Nephron (organoid): ENCODE measurements at regions not wholly inside any gene's neighbourhood (a gene's known extent, or its start where the extent isn't known, plus 50 kb on each side); places are given as distances from the start of the nearest gene placed in this dataset.
A peak's percentile ranks its signal among the peaks of the same experiment; 100 is the strongest.

Experiments
- H3K27ac Mint-ChIP-seq, 3 experiments: 2 replicates each; pipeline ENCODE4 v1.8.0; 2020; ENCODE audit warnings: mixed read lengths in 3 of 3, mild to moderate bottlenecking in 2 of 3, moderate library complexity in 1 of 3
- H3K27me3 Mint-ChIP-seq: 2 replicates; pipeline ENCODE4 v1.8.0; 2021; ENCODE audit warnings: low read depth, mild to moderate bottlenecking, moderate library complexity, mixed read lengths
- H3K36me3 Mint-ChIP-seq: 2 replicates; pipeline ENCODE4 v1.8.0; 2020; ENCODE audit warnings: low read depth, mixed read lengths
- H3K4me1 Mint-ChIP-seq: 2 replicates; pipeline ENCODE4 v1.8.0; 2020; ENCODE audit warnings: mixed read lengths
- H3K4me3 Mint-ChIP-seq, 3 experiments: 2 replicates each; pipeline ENCODE4 v1.8.0; 2020; ENCODE audit warnings: mild to moderate bottlenecking in 3 of 3, mixed read lengths in 3 of 3, moderate library complexity in 2 of 3
- H3K9me3 Mint-ChIP-seq: 2 replicates; pipeline ENCODE4 v1.8.0; 2020; ENCODE audit warnings: mixed read lengths
- CTCF ChIP-seq, 3 experiments: fragments of 200-600 bp; sonication (generic); IDR thresholded peaks; one replicate each; pipeline ENCODE4 v1.5.0; 2021; ENCODE audit warnings: antibody characterized with exemption in 3 of 3; ENCODE audit not compliant: unreplicated experiment in 3 of 3

DNA sequence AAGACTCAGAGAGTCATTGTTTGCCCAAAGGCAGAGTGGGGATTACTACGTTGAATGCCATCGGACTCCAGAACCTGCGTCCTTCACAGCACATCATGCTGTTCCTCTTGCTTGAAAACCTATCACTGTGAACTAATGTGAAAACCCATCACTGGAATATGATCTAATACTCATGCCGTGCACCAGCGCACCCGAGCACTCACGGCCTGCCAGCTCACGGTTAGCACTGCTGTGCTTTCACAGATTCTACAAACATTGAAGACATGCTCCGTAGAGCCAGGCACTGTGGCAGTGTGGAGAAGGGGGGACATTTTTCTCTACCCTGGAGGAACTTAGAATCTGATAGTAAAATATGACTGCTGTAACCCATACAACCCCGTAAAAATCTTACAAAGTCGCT lies 350.4 kb downstream of the C16orf95 start:
- Mint-ChIP-seq H3K9me3 (no peaks in the 10 kb centered on the region), H3K27me3 (peaks cover 31% of the 10 kb centered on the region), H3K27ac (peak overlapping the region in 2 of 3 experiments; percentile 7), H3K4me3 (no peak overlapping the region), H3K4me1 (peaks cover 70% of the 10 kb centered on the region), H3K36me3 (no peaks in the 10 kb centered on the region)
- no peak for TF ChIP-seq CTCF (IDR thresholded peaks at IDR 0.05; ENCODE audit: unreplicated experiment in 3 of 3)

- Mint-ChIP-seq H3K27me3 (peaks cover 30% of the 10 kb centered on the region), H3K4me1 (peaks cover 49% of the 10 kb centered on the region)
- TF ChIP-seq CTCF (IDR thresholded peaks at IDR 0.05; ENCODE audit: unreplicated experiment in 3 of 3): no peak
Observed at GRCh38 chr16:86968866-86969265, 348.3 kb downstream of the C16orf95 start.

DNA sequence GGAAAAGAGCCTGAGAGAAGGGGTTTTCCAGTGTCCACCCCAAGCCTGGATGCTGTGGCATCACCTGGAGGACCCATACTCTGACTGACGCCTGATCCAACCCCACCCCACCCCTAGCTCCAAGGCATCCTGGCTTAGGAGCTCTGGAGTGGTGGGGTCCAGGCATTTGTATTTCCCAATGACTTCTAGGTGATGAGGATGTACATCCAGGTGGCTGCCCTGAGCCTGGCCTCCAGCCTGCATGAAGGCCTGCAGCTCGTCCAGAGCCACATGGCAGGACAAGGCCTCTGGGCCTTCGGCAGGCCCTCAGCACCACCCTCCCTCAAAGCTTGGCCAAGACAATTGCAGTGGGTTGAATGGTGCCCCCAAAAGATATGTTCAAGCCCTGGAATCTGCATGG lies 347.5 kb downstream of the C16orf95 start:
- TF ChIP-seq CTCF (IDR thresholded peaks at IDR 0.05; ENCODE audit: unreplicated experiment in 3 of 3): no peak
- H3K27ac Mint-ChIP-seq: no peak overlapping the region
- no peak overlapping the region for H3K4me3 Mint-ChIP-seq
- peaks cover 4% of the 10 kb centered on the region for H3K9me3 Mint-ChIP-seq
- H3K4me1 Mint-ChIP-seq: peaks cover 48% of the 10 kb centered on the region
- peaks cover 30% of the 10 kb centered on the region for H3K27me3 Mint-ChIP-seq
- H3K36me3 Mint-ChIP-seq: no peaks in the 10 kb centered on the region

More at GRCh38 chr16:86968866-86969265, 348.3 kb downstream of the C16orf95 start:
- Mint-ChIP-seq H3K36me3 (no peaks in the 10 kb centered on the region), H3K4me3 (no peak overlapping the region), H3K27ac (no peak overlapping the region), H3K9me3 (peaks cover 4% of the 10 kb centered on the region)

GRCh38 chr16:86970279-86970678 lies 346.9 kb downstream of the C16orf95 start:
- Mint-ChIP-seq H3K9me3 (peaks cover 4% of the 10 kb centered on the region), H3K27ac (no peak overlapping the region), H3K4me3 (no peak overlapping the region), H3K4me1 (peaks cover 46% of the 10 kb centered on the region), H3K27me3 (peaks cover 25% of the 10 kb centered on the region), H3K36me3 (no peaks in the 10 kb centered on the region)
- no peak for TF ChIP-seq CTCF (IDR thresholded peaks at IDR 0.05; ENCODE audit: unreplicated experiment in 3 of 3)

GRCh38 chr16:86970726-86971125 lies 346.5 kb downstream of the C16orf95 start:
- Mint-ChIP-seq H3K27ac (peak overlapping the region in 1 of 3 experiments; percentile 35), H3K27me3 (peaks cover 21% of the 10 kb centered on the region), H3K9me3 (peaks cover 4% of the 10 kb centered on the region), H3K36me3 (no peaks in the 10 kb centered on the region), H3K4me1 (peaks cover 46% of the 10 kb centered on the region), H3K4me3 (no peak overlapping the region)
- TF ChIP-seq CTCF (IDR thresholded peaks at IDR 0.05; ENCODE audit: unreplicated experiment in 3 of 3): no peak

- H3K36me3 Mint-ChIP-seq: no peaks in the 10 kb centered on the region
- peaks cover 46% of the 10 kb centered on the region for H3K4me1 Mint-ChIP-seq
- H3K27me3 Mint-ChIP-seq: peaks cover 17% of the 10 kb centered on the region
- no peak overlapping the region for H3K4me3 Mint-ChIP-seq
- no peak for TF ChIP-seq CTCF (IDR thresholded peaks at IDR 0.05; ENCODE audit: unreplicated experiment in 3 of 3)
- peak overlapping the region in 2 of 3 experiments; percentile 35 to 71 for H3K27ac Mint-ChIP-seq
- H3K9me3 Mint-ChIP-seq: peaks cover 4% of the 10 kb centered on the region
Observed at GRCh38 chr16:86971251-86971650, 345.9 kb downstream of the C16orf95 start.
